ENCODE measurements at regions not wholly inside any gene's neighbourhood (a gene's known extent, or its start where the extent isn't known, plus 50 kb on each side); places are given as distances from the start of the nearest gene placed in this dataset.

GRCh38 chr22:47322854-47323253 lies 560.4 kb downstream of the TBC1D22A start:
- peaks cover 5% of the 10 kb centered on the region for H3K36me3 Mint-ChIP-seq (ENCODE audit: low read depth)
- no peak for DNase-seq (ENCODE audit: low read depth, low spot score)
- no peaks in the 10 kb centered on the region for H3K4me1 Mint-ChIP-seq
- H3K4me3 Mint-ChIP-seq = no peak overlapping the region
- peaks cover 12% of the 10 kb centered on the region for H3K9me3 Mint-ChIP-seq
- no peak overlapping the region for H3K27ac Mint-ChIP-seq (ENCODE audit: unreplicated experiment)
- no peak for TF ChIP-seq CTCF (conservative IDR thresholded peaks at IDR 0.05)
- peaks cover 13% of the 10 kb centered on the region for H3K27me3 Mint-ChIP-seq (ENCODE audit: low read depth)

- Mint-ChIP-seq H3K36me3 (ENCODE audit: low read depth) (no peaks in the 10 kb centered on the region), H3K4me1 (no peaks in the 10 kb centered on the region), H3K27me3 (ENCODE audit: low read depth) (peaks cover 21% of the 10 kb centered on the region), H3K9me3 (peaks cover 5% of the 10 kb centered on the region), H3K4me3 (no peak overlapping the region), H3K27ac (ENCODE audit: unreplicated experiment) (no peak overlapping the region)
- TF ChIP-seq CTCF (conservative IDR thresholded peaks at IDR 0.05) = no peak
- DNase-seq (ENCODE audit: low read depth, low spot score) = no peak
Observed at GRCh38 chr22:47320560-47320959, 558.1 kb downstream of the TBC1D22A start.

GRCh38 chr22:47318041-47318737 lies 555.7 kb downstream of the TBC1D22A start:
- no peak for DNase-seq (ENCODE audit: low read depth, low spot score)
- peaks cover 2% of the 10 kb centered on the region for H3K36me3 Mint-ChIP-seq (ENCODE audit: low read depth)
- H3K4me1 Mint-ChIP-seq = no peaks in the 10 kb centered on the region
- no peak overlapping the region for H3K27ac Mint-ChIP-seq (ENCODE audit: unreplicated experiment)
- peaks cover 28% of the 10 kb centered on the region for H3K27me3 Mint-ChIP-seq (ENCODE audit: low read depth)
- TF ChIP-seq CTCF (conservative IDR thresholded peaks at IDR 0.05) = no peak
- H3K4me3 Mint-ChIP-seq = no peak overlapping the region
- peaks cover 7% of the 10 kb centered on the region for H3K9me3 Mint-ChIP-seq

GRCh38 chr22:47315862-47316419 lies 553.5 kb downstream of the TBC1D22A start:
- H3K9me3 Mint-ChIP-seq = peaks cover 13% of the 10 kb centered on the region
- TF ChIP-seq CTCF (conservative IDR thresholded peaks at IDR 0.05) = no peak
- DNase-seq (ENCODE audit: low read depth, low spot score) = no peak
- peaks cover 35% of the 10 kb centered on the region for H3K27me3 Mint-ChIP-seq (ENCODE audit: low read depth)
- H3K36me3 Mint-ChIP-seq (ENCODE audit: low read depth) = peaks cover 2% of the 10 kb centered on the region
- H3K4me3 Mint-ChIP-seq = no peak overlapping the region
- H3K27ac Mint-ChIP-seq (ENCODE audit: unreplicated experiment) = no peak overlapping the region
- H3K4me1 Mint-ChIP-seq = no peaks in the 10 kb centered on the region

- Mint-ChIP-seq H3K4me1 (no peaks in the 10 kb centered on the region), H3K9me3 (peaks cover 18% of the 10 kb centered on the region), H3K4me3 (no peak overlapping the region), H3K36me3 (ENCODE audit: low read depth) (peaks cover 2% of the 10 kb centered on the region), H3K27ac (ENCODE audit: unreplicated experiment) (no peak overlapping the region), H3K27me3 (ENCODE audit: low read depth) (peaks cover 41% of the 10 kb centered on the region)
- DNase-seq (ENCODE audit: low read depth, low spot score) = no peak
- no peak for TF ChIP-seq CTCF (conservative IDR thresholded peaks at IDR 0.05)
Observed at GRCh38 chr22:47310601-47311000, 548.2 kb downstream of the TBC1D22A start.

Measured in neural crest cell (in vitro differentiated cells).